H1 (cell line): ENCODE measurements at regions not wholly inside any gene's neighbourhood (a gene's known extent, or its start where the extent isn't known, plus 50 kb on each side); places are given as distances from the start of the nearest gene placed in this dataset.

Experiments
- CTCF ChIA-PET: fragments of 300-600 bp; sonication (Branson Sonifier 250); formaldehyde crosslinking; loops from one replicate; lab custom pipeline; 2021; ENCODE audit not compliant: partially characterized antibody; lab: Charles Lee
- POLR2A ChIA-PET: fragments of 300-600 bp; sonication (Branson Sonifier 250); formaldehyde crosslinking; loops from one replicate; lab custom pipeline; 2021; ENCODE audit warnings: inconsistent platforms; ENCODE audit not compliant: partially characterized antibody; lab: Charles Lee
- DNase-seq, 2 experiments: peaks; one replicate each; pipeline versions ENCODE4 v3.0.0 to v3.0.0-alpha.2; 2010 to 2022; ENCODE audit warnings: low spot score in 2 of 2, low read depth in 1 of 2, mixed read lengths in 1 of 2
- FAIRE-seq: peaks from 2 replicates; lab custom pipeline; 2011; peaks lifted over from hg19 to GRCh38; lab: Jason Lieb, UNC
- H2AFZ ChIP-seq: 2 replicates; pipeline ENCODE4 v1.8.1; 2012; ENCODE audit warnings: low read length, inconsistent platforms
- H2AK5ac ChIP-seq: 2 replicates; pipeline ENCODE4 v1.6.1; 2013; ENCODE audit warnings: low read depth, low read length
- H2BK120ac ChIP-seq: replicated peaks from 2 replicates; pipeline ENCODE3; 2013; ENCODE audit warnings: low read depth, low read length, inconsistent platforms
- H2BK12ac ChIP-seq: 2 replicates; pipeline ENCODE4 v1.6.1; 2013; ENCODE audit warnings: low read depth, low read length
- H2BK15ac ChIP-seq: 2 replicates; pipeline ENCODE4 v1.6.1; 2013; ENCODE audit warnings: low read length
- H2BK20ac ChIP-seq: 2 replicates; pipeline ENCODE4 v1.6.1; 2013; ENCODE audit warnings: low read length
- H2BK5ac ChIP-seq: 2 replicates; pipeline ENCODE4 v1.6.1; 2013; ENCODE audit warnings: low read depth, low read length
- H3K14ac ChIP-seq: 2 replicates; pipeline ENCODE4 v1.6.1; 2013; ENCODE audit warnings: inconsistent platforms; ENCODE audit not compliant: insufficient read length
- H3K18ac ChIP-seq: 2 replicates; pipeline ENCODE4 v1.6.1; 2013; ENCODE audit warnings: low read length; ENCODE audit errors: extremely low read depth
- H3K23ac ChIP-seq: 2 replicates; pipeline ENCODE4 v1.6.1; 2013; ENCODE audit warnings: inconsistent platforms; ENCODE audit not compliant: insufficient read length
- H3K23me2 ChIP-seq: 2 replicates; pipeline ENCODE4 v1.6.1; 2013; ENCODE audit warnings: low read depth, low read length
- H3K27ac ChIP-seq: 2 replicates; pipeline ENCODE4 v1.6.1; 2011; ENCODE audit warnings: low read depth, low read length, inconsistent platforms
- H3K27me3 ChIP-seq, 4 experiments: replicated peaks in 1 of 4; 1 replicate in 1 of 4; 2 replicates in 3 of 4; pipeline versions ENCODE4 v1.6.1 to v1.8.1; 2011 to 2013; ENCODE audit warnings: low read length in 3 of 4, mild to moderate bottlenecking in 3 of 4, inconsistent platforms in 2 of 4, mixed read lengths in 2 of 4, moderate library complexity in 1 of 4; ENCODE audit not compliant: control insufficient read depth in 3 of 4, insufficient read depth in 3 of 4; ENCODE audit errors: extremely low read depth in 1 of 4
- H3K36me3 ChIP-seq, 4 experiments: 2 replicates each; pipeline versions ENCODE4 v1.6.1 to v1.8.1; 2011 to 2013; ENCODE audit warnings: mild to moderate bottlenecking in 4 of 4, low read length in 3 of 4, moderate library complexity in 2 of 4, control low read depth in 1 of 4, inconsistent platforms in 1 of 4; ENCODE audit not compliant: insufficient read depth in 4 of 4, control insufficient read depth in 2 of 4
- H3K4ac ChIP-seq: replicated peaks from 2 replicates; pipeline ENCODE3; 2013; ENCODE audit warnings: low read length, low read depth, mixed read lengths, inconsistent platforms; ENCODE audit not compliant: insufficient read length
- H3K4me1 ChIP-seq, 4 experiments: replicated peaks in 1 of 4; 1 replicate in 1 of 4; 2 replicates in 3 of 4; pipeline versions ENCODE4 v1.6.1 to v1.8.1; 2011 to 2013; ENCODE audit warnings: low read length in 3 of 4, inconsistent platforms in 2 of 4, mixed read lengths in 1 of 4; ENCODE audit not compliant: insufficient read depth in 4 of 4, control insufficient read depth in 3 of 4
- H3K4me2 ChIP-seq, 2 experiments: 2 replicates each; pipeline versions ENCODE4 v1.6.1 to v1.8.1; 2011 to 2013; ENCODE audit warnings: low read depth in 2 of 2, low read length in 2 of 2, control low read depth in 1 of 2, inconsistent platforms in 1 of 2, mild to moderate bottlenecking in 1 of 2; ENCODE audit not compliant: insufficient read depth in 1 of 2
- H3K4me3 ChIP-seq, 4 experiments: fragments of 200-600, 300-600 bp in 1 of 4; sonication (generic), shearing (Covaris generic), sonication (Bioruptor Twin) in 1 of 4; 2 replicates each; pipeline versions ENCODE4 v1.5.1 to v1.8.1; 2011 to 2016; ENCODE audit warnings: low read length in 4 of 4, low read depth in 3 of 4, control low read depth in 2 of 4, inconsistent platforms in 2 of 4, mild to moderate bottlenecking in 2 of 4, mixed read lengths in 1 of 4, moderate library complexity in 1 of 4; ENCODE audit not compliant: insufficient read depth in 2 of 4; ENCODE audit errors: extremely low read depth in 1 of 4
- H3K56ac ChIP-seq: replicated peaks from 2 replicates; pipeline ENCODE3; 2013; ENCODE audit warnings: low read depth, mild to moderate bottlenecking, mixed read lengths, low read length, inconsistent platforms; ENCODE audit not compliant: insufficient read length
- H3K79me1 ChIP-seq: 2 replicates; pipeline ENCODE4 v1.6.1; 2013; ENCODE audit warnings: low read depth, low read length, control low read depth
- H3K79me2 ChIP-seq, 2 experiments: 2 replicates each; pipeline versions ENCODE4 v1.6.1 to v1.8.1; 2012 to 2013; ENCODE audit warnings: low read length in 2 of 2, mild to moderate bottlenecking in 2 of 2, inconsistent platforms in 1 of 2; ENCODE audit not compliant: insufficient read depth in 2 of 2, control insufficient read depth in 1 of 2
- H3K9ac ChIP-seq, 4 experiments: replicated peaks in 1 of 4; 1 replicate in 1 of 4; 2 replicates in 3 of 4; pipeline versions ENCODE4 v1.6.1 to v1.8.1; 2011 to 2013; ENCODE audit warnings: low read depth in 3 of 4, low read length in 3 of 4, control low read depth in 2 of 4, mild to moderate bottlenecking in 2 of 4, moderate library complexity in 2 of 4, inconsistent platforms in 1 of 4; ENCODE audit errors: extremely low read depth in 1 of 4
- H3K9me3 ChIP-seq, 2 experiments: 2 replicates each; pipeline versions ENCODE4 v1.6.1 to v1.8.1; 2012 to 2013; ENCODE audit warnings: mild to moderate bottlenecking in 2 of 2, moderate library complexity in 2 of 2, control low read depth in 1 of 2, inconsistent platforms in 1 of 2, low read depth in 1 of 2, low read length in 1 of 2, mixed read lengths in 1 of 2; ENCODE audit not compliant: insufficient read depth in 2 of 2
- H4K20me1 ChIP-seq, 2 experiments: replicated peaks in 1 of 2; 2 replicates each; pipeline versions ENCODE3 to v1.8.1; 2011 to 2013; ENCODE audit warnings: inconsistent platforms in 2 of 2, low read length in 2 of 2, mild to moderate bottlenecking in 1 of 2; ENCODE audit not compliant: insufficient read depth in 2 of 2, control insufficient read depth in 1 of 2
- H4K5ac ChIP-seq: 2 replicates; pipeline ENCODE4 v1.6.1; 2013; ENCODE audit warnings: low read length, low read depth, mixed read lengths, inconsistent platforms; ENCODE audit not compliant: insufficient read length
- H4K8ac ChIP-seq: 2 replicates; pipeline ENCODE4 v1.8.0; 2013; ENCODE audit warnings: mild to moderate bottlenecking, moderate library complexity, low read length, inconsistent platforms; ENCODE audit not compliant: insufficient read depth; ENCODE audit errors: extremely low read depth
- H4K91ac ChIP-seq: replicated peaks from 2 replicates; pipeline ENCODE3; 2013; ENCODE audit warnings: low read length, mixed read lengths, inconsistent platforms; ENCODE audit not compliant: insufficient read length
- ATF2 ChIP-seq: IDR thresholded peaks from 2 replicates; pipeline ENCODE4 v1.6.1; 2012; ENCODE audit warnings: low read length, inconsistent platforms
- BRCA1 ChIP-seq: IDR thresholded peaks from 2 replicates; pipeline ENCODE4 v1.6.1; 2012; ENCODE audit warnings: low read depth, low read length, improper control_type of control experiment
- CHD2 ChIP-seq: IDR thresholded peaks from 2 replicates; pipeline ENCODE4 v1.6.1; 2012; ENCODE audit warnings: low read length, improper control_type of control experiment
- CTBP2 ChIP-seq: IDR thresholded peaks from 2 replicates; pipeline ENCODE4 v1.7.0; 2011; ENCODE audit warnings: borderline replicate concordance, mild to moderate bottlenecking, moderate library complexity, mixed read lengths, low read length; ENCODE audit not compliant: insufficient read depth, insufficient read length
- CTCF ChIP-seq, 3 experiments: IDR thresholded peaks; 1 replicate in 2 of 3; 2 replicates in 1 of 3; pipeline versions ENCODE4 v1.5.1 to v1.6.1; 2011; ENCODE audit warnings: low read length in 3 of 3, mild to moderate bottlenecking in 3 of 3, inconsistent platforms in 2 of 3, low read depth in 1 of 3, moderate library complexity in 1 of 3; ENCODE audit not compliant: insufficient read depth in 1 of 3; ENCODE audit errors: control extremely low read depth in 1 of 3
- KDM4A ChIP-seq: IDR thresholded peaks from one replicate; pipeline ENCODE4 v1.7.1; 2012; ENCODE audit warnings: low read depth, mild to moderate bottlenecking, moderate library complexity, low read length, inconsistent platforms; ENCODE audit not compliant: severe bottlenecking
- PHF8 ChIP-seq: fragments of 200-600 bp; sonication (generic); conservative IDR thresholded peaks from 2 replicates; pipeline ENCODE4 v1.7.1; 2012; ENCODE audit warnings: low read depth, mild to moderate bottlenecking, inconsistent platforms, low read length, moderate library complexity
- SIX5 ChIP-seq: IDR thresholded peaks from 2 replicates; pipeline ENCODE4 v1.6.1; 2011; ENCODE audit warnings: mild to moderate bottlenecking, low read depth, low read length
- TAF1 ChIP-seq: IDR thresholded peaks from 2 replicates; pipeline ENCODE4 v1.6.1; 2011; ENCODE audit warnings: mild to moderate bottlenecking, low read depth, low read length
- TCF12 ChIP-seq: IDR thresholded peaks from 2 replicates; pipeline ENCODE4 v1.6.1; 2011; ENCODE audit warnings: low read depth, mild to moderate bottlenecking, low read length
- YY1 ChIP-seq: IDR thresholded peaks from 2 replicates; pipeline ENCODE4 v1.6.1; 2011; ENCODE audit warnings: low read depth, mild to moderate bottlenecking, low read length
- WGBS, 2 experiments: shearing (Covaris generic) in 1 of 2; methylation state at CpG; one replicate each; pipeline versions ENCODE4 v1.1.6 to v1.1.7; 2013 to 2015; ENCODE audit warnings: low lambda C conversion rate in 2 of 2, mixed read lengths in 2 of 2, inconsistent platforms in 1 of 2, low coverage in 1 of 2, missing lambda C conversion rate in 1 of 2; ENCODE audit not compliant: insufficient replicate concordance in 2 of 2, insufficient coverage in 1 of 2, insufficient read length in 1 of 2; ENCODE audit errors: extremely low coverage in 1 of 2, missing lambda C conversion rate in 1 of 2; 5-methylcytosine and 5-hydroxymethylcytosine counted together

- H2AFZ ChIP-seq, result no peak overlapping the region
- H3K79me2 ChIP-seq, result no peaks in the 10 kb centered on the region
- H3K4me2 ChIP-seq, result no peak overlapping the region
- no peak overlapping the region for H4K5ac ChIP-seq
- H4K91ac ChIP-seq, result no peak overlapping the region
- no peak for FAIRE-seq
- H2AK5ac ChIP-seq, result no peak overlapping the region
- H3K23me2 ChIP-seq, result no peaks in the 10 kb centered on the region
- no peaks in the 10 kb centered on the region for H3K79me1 ChIP-seq
- H3K9ac ChIP-seq, result no peak overlapping the region
- 89% methylated on average over 10 of the region's 10 CpGs; no CpG with 5 or more reads in 1 of the 2 experiments for WGBS, 2 experiments
- POLR2A ChIA-PET, result no interaction called here
- H2BK12ac ChIP-seq, result no peak overlapping the region
- H3K4ac ChIP-seq, result no peak overlapping the region
- H3K36me3 ChIP-seq, result no peaks in the 10 kb centered on the region
- H3K27me3 ChIP-seq, result no peaks in the 10 kb centered on the region
- H3K27ac ChIP-seq, result no peak overlapping the region
- CTCF ChIA-PET, result interaction anchor here (1.1 kb wide), 1 partner anchor 12 kb away, joined by 3 read pairs; no protein-coding TSS in a partner anchor
- H3K4me1 ChIP-seq, result no peaks in the 10 kb centered on the region
- H2BK120ac ChIP-seq, result no peak overlapping the region
- H3K18ac ChIP-seq, result no peak overlapping the region
- no peak overlapping the region for H3K14ac ChIP-seq
- H2BK5ac ChIP-seq, result no peak overlapping the region
- H4K8ac ChIP-seq, result no peak overlapping the region
- no peak overlapping the region for H3K4me3 ChIP-seq
- H2BK15ac ChIP-seq, result no peak overlapping the region
- no peaks in the 10 kb centered on the region for H4K20me1 ChIP-seq
- DNase-seq, result no peak
- H2BK20ac ChIP-seq, result no peak overlapping the region
- no peak overlapping the region for H3K23ac ChIP-seq
- H3K9me3 ChIP-seq, result no peaks in the 10 kb centered on the region
- no peak overlapping the region for H3K56ac ChIP-seq
- no peak for TF ChIP-seq PHF8
- no peak for TF ChIP-seq SIX5
- no peak for TF ChIP-seq CTBP2
- TF ChIP-seq BRCA1, result no peak
- no peak for TF ChIP-seq CTCF (IDR thresholded peaks at IDR 0.05; ENCODE audit: control extremely low read depth in 1 of 3, insufficient read depth in 1 of 3, low read depth in 1 of 3, low read length in 3 of 3)
- TF ChIP-seq TCF12, result no peak
- no peak for TF ChIP-seq CHD2
- TF ChIP-seq TAF1, result no peak
- no peak for TF ChIP-seq YY1
- TF ChIP-seq ATF2, result no peak
- no peak for TF ChIP-seq KDM4A
Measured at GRCh38 chr3:135802171-135802570, 163.4 kb upstream of the PPP2R3A start.
